ENCODE measurements at regions not wholly inside any gene's neighbourhood (a gene's known extent, or its start where the extent isn't known, plus 50 kb on each side); places are given as distances from the start of the nearest gene placed in this dataset.
A peak's percentile ranks its signal among the peaks of the same experiment; 100 is the strongest.

DNA sequence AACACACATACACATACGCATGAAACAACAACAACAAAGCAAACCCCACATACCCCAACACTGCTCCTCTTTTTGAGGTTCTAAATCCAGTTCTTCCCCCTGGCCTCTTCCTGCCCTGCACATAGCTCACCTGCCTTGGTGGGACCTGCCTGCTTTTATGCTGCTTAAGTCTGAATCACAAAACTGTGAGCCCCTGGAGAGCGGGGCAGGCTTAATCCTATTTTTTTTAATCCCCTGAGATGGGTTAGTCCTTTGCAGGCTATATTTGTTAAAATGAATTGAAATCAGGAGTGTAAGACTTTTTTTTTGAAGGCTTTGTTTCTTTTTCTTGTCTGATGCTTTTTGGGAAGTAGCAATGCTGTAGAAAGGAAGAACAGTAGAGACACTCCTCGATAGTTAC, 84.6 kb upstream of the MAX start:
- no peak for DNase-seq

DNA sequence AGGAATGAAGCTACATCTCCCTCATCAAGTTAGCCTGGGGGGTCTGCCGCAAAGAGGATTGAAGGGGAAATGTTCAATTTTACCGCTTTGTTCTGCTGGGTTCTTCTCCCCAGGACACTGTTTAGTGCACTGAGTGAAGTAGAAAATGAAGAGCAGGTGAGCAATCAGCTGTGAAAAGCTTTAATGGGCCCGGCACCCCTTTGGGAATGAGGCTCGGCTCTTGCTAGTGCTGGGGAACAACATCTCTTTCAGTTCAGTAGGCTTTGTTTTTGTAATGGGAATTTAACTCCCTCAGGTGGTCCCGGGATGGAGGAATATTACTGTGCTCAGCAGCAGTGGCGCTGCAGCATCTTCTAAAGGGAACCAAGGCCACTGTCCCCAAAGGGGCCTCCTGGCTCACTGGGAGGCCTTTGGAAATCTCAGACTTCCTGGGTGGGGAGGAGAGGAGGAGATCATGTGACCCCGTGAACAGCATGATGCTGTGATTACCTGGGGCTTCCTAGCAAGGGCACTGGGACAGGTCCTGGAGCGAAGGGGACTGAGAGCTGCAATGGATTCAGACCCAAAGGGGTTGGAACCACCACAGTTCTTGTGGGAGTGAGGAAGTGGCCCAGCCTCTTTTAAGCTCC, 85.2 kb upstream of the MAX start:
- no peak for DNase-seq

DNA sequence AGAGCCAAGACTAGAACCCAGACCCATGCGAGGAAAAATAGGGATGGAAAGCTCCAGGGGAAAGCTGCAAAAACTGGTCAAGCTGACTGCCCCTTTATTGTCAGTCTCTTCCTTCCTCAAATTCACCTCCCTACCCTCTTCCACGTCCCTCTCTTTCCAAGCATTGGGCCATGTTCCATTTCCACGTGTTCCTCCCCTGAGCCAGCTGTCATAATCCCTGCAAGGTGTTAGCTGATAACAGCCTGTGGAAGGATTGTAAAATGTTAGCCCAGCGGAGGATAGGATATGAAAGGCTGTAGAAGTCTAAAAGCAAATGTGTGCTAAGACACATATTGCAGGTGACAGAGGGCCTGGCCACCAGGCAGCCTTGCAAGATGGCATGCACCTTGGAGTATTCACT, 88.0 kb upstream of the MAX start:
- DNase-seq: no peak

DNA sequence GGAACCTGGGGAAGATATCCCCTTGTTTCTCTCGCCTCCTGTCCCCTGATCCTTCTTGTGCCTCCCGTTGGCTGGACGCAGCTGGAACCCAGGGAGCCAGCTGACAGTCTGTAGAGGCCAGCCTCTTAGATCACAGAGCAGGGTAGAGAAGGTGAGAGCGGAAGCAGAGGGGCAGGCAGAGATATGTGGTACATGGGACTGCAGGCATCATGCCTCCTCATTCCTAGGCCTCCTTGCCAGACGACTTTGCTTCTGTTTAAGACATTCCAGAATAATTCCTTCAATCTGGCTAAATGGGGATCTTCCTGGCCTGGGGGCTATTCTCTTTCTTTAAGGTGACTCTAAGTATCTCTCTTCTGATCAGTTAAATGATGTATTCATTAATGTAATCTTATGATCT, 89.4 kb upstream of the MAX start:
- DNase-seq: no peak

DNA sequence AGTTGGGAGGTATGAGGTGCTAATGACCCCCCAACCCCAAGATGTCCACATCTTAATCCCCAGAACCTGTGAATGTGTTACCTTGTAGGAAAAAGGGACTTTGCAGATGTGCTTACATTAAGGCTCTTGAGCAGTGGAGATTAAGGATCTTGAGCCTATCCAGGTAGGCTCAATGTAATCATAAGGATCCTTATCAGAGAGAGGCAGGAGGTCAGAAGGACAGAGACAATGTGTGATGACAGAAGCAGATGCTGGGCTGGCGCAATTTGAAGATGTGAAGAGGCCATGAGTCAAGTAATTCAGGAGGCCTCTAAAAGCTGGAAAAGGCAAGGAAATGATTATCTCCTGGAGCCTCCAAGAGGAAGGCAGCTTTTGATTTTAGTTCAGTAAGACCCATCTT, 90.4 kb upstream of the MAX start:
- DNase-seq: no peak

DNA sequence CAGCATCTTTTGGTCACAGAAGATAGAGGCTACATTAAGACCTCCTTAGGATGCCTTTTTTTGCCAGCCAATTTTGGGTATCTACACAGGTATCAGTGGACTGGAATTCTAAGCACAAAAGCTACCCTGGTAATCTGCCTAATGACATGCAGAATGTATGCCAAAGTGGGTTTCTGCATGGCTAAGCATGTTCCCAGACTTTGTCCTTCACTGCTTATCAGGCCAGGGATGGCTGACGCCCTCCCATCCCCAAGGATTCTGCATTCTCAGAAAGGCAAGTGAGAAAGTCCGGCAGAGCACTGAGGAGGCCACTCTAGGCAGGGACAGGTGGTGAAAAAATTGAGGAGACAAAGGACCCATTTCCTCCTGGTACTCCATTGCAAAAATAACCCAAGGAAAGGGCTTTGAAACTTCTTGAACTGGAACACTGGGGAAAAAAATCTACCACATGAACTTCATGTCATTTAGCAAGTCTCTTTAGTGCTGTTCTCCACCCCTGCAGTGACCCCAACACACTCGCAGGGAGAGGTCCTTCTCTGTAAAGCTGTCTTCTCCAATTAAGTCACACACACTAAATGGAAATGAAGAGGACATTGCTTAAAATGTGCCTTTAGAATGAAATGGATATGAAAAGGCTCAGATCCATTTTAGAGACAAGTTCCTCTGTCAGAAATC, 91.7 kb upstream of the MAX start:
- no peak for DNase-seq

DNA sequence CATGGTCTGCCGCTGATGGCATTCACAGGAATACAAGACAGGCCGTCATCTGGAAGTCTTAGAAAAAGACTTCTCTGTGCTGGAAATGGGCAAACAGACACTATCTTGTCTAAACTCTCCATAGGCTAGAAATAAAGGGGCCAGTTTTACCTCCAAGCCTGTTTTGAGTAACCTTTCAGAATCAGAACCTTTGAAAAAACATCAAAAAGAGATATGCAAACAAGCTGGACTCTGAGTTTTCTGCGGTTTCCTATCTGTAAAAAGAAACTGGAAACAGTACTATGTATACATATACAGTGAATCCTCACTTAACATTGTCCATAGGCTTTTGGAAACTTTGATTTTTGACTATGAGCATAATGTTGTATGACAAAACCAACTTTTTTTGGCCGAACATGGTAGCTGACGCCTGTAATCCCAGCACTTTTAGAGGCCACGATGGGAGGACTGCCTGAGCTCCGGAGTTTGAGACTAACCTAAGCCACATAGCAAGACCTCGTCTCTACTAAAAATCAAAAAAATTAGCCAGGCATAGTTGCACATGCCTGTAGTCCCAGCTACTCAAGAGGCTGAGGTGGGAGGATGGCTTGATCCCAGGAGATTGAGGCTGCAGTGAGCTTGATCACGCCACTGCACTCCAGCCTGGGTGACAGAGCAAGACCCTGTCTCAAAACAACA, 92.9 kb upstream of the MAX start:
- no peak for DNase-seq

DNA sequence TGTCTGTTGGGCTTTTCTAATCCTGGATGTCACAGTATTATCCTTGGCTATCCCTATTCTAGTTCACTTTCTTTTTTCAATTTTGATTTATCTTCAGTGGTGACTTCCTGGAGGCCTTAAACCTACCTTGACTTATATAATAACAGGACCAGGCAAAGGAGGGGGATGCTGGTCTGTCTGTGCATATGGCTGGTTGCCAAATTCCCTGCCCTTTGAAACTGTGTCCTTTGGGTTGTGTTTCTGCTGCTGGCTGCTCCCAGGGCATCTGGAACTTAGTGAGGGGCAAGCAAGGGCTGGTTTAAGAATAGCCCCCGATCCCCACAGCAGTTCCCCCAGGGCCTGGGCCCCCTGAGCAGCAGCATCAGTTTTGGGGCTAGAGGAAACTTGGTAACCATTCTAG, 96.0 kb upstream of the MAX start:
- no peak for DNase-seq

DNA sequence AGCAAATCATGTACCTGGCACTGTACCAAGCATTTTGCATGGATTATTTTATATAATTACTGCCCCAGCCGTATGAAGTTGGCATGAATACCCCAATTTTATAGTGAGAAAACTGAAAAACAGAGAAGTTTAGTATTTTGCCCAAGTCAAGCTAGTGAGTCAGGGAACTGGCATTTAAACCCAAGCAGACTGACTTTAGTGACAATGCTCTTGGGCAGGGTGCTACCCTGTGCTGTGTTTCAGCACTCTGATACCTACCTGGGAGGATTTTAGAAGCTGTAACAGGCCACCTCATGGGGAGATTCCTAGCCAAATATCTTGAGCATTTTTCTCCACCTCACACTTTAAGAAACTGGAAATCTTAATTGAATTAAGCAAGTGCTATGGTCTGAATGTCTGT, 98.1 kb upstream of the MAX start:
- no peak for DNase-seq

DNA sequence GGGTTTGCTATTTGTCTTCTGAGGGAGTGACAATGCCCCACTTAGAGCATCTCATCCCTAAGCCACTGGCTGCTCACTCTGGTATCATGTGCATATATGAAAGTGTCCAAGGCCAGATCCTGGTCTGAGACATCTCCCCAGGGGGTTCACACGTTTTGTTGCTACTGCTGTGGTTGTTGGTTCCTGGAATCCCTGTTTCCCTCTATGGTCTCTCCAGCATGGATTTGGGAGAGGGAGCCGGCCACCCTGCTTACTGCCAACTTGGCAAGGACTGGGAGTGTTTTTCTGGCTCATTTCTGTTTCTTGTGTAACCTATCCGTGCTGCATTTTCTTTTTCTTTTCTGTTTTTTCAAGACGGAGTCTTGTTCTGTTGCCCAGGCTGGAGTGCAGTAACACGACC, 101.3 kb upstream of the MAX start:
- no peak for DNase-seq

DNA sequence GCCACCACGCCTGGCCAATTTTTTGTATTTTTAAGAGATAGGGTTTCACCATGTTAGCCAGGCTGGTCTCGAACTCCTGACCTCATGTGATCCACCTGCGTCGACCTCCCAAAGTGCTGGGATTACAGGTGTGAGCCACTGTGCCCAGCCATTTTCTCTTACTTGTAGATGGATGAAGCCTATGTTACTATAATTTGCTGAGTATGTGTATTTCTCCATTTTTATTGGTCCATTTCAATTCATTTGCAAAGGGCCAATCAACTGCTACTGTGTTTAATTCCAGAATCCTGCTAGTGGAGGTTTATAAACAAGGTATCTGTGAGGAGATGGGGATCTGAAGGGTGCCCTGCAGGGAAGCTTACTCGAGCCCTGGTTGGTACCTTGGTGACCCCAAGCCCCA, 101.7 kb upstream of the MAX start:
- DNase-seq: no peak

DNA sequence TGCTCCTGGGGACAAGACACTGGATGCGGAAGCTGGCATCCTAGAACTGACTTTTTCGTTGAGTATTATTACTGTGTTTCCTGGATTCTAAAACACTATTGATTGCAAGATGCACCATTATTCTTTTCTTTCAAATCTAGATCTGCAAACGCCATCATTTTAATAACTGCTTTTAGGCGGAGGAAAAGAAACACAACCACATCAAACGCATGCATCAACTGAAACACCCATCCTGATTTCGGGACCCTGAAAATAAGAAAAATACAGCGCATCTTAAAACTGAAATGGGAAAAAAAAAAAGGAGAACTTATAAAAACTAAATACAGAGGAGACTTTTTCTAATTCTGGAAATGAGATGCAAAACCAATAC, 103.7 kb upstream of the MAX start:
- no peak for DNase-seq

DNA sequence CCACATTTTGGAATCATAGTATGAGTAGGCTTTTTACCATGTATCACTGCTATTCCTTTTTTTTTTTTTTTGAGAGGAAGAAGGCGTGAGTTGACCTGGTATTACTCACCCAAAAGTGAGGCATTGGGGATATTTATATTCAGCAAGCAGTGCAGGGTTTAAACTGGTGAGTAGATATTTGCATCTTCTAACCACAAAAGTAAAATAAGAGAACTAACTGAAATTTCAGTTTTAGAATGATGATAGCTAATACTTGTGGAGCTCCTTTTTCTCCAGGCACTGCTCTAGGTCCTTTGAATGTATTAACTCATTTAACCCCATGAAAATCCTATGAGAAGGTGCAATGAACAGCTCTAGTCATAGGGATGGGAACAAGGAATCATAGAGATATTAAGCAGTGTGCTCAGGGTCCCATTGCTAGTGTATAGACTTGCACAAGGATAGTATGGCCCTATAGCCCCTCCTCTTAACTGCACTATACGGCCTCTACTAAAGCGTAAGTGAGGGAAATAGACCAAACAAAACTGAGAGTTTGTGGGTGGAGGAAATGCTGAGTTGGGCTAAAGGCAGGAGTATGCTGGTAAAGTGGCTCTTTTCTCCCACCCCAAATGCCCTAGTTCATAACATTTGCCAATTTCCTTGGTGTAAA, 104.3 kb upstream of the MAX start:
- peak; percentile 49 for DNase-seq

DNA sequence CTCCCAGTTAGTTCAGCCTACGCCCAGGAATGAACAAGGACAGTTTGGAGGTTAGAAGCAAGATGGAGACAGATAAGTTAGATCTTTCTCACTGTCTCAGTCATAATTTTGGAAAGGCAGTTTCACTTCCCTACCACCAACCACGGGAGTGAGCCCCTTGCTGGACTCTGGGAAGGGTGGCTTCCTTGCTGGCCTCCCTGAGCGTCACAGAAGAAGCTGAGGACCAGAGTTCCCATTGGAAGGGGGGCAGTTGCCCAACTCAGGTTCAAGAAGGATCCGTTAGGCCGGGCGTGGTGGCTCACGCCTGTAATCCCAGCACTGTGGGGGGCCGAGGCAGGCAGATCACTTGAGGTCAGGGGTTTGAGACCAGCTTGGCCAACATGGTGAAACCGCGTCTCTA, 106.2 kb upstream of the MAX start:
- DNase-seq: no peak

DNA sequence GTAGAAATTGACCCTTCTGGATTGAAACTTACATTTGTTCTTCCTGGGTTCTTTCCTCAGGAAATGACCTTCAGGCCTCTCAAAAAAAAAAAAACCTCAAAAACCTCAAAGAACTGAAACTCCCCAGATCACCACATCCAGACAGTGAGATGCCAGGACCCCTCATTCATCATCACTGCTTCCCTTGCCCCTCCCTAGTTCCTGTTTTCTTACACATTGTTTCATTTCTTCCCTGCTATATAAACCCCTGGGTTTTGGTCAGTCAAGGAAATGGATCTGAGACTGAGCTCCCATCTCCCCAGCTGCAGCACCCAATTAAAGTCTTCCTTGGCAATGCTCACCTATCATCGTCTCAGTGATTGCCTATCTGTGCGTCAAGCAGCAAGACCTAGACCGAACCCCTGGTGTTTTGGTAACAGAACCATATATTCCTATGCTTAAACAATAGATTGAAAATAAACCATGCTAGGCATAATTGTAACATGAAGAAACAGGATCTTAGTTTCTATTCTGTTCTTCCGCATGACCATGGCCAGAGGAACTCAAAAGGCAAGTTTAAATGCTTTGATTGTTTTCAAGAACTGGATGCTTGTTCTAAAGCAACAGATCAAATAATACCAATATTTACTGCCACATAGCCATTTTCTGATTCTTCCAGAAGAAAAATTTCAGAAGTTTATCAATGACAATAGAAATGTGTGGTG, 108.0 kb upstream of the MAX start:
- peak; percentile 85 for DNase-seq

DNA sequence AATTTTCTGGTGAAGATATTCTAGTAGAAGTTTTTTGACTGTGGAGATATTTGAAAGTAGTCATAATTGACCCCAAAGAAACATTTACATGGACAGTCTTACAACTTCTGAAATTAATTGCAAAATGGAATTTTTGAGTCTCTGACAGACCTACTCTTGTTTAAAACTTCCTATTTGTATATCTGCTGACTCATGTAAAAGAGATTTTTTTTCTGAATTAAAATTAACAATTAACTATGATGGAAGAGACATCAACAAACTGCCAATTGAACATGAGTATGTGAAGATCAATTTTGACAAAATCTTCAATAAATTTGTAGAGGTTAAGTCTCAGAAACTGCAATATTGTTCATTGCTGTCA, 108.5 kb upstream of the MAX start:
- no peak for DNase-seq

DNA sequence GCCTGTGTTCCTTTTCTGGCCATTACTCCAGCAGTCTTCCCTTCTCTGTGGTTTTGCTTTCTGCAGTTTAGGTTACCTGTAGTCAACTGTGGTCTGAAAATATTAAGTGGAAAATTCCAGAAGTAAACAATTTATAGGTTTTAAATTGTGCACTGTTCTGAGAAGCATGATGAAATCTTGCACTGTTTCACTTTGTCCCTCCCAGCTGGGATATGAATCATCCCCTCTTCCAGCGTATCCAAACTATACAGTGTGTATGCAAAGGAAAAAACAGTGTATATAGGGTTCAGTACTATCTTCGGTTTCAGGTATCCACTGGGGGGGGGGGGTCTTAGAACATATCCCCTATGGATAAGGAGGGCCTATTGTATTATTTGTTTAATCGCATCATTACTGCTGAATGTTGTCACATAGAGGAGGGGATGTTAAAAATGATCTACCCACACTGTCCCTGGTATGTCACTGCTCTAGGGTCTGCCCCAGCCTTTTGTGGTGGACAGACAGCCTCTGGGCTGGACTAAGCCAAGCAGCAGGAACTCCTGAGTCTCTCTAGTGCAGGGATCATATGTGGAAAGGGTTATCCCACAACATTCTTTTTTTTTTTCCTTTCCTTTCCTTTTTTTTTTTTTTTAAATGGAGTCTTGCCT, 109.1 kb upstream of the MAX start:
- no peak for DNase-seq

DNA sequence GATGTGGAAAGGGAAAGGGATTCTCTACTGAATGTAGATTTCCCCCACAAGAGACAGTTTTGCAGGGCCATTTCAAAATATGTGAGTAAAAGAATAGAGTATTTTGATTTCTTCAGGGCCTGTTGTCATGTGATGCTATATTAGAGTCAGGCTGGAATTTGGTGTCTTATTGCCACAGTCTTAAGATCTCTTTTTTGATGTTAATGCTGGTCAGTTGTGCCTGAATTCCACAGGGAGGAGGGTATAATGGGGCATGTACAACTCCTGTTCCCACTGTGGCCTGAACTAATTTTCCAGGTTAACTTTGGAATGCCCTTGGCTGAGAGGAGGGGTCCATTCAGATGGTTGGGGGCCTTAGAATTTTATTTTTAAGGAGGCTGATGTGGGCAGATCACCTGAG, 111.0 kb upstream of the MAX start:
- no peak for DNase-seq

DNA sequence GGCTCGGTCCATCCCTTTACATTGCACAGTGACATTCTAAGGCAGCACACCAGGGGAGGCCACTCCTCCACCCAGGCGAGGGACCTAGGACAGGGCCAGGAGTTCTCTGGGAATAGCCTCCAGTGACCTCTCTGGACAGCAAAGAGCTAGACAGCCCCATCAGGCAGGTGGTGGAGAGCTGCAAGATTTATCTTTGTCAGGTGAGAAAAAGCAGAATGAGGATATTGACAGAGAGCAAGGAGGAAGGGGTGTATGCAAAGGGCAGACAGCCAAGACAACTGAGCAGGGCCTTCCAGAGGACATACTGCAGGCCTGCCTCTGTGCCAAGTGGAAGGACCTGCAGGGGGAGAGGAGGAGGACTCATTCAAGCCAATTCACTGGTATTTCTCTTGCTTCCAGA, 112.4 kb upstream of the MAX start:
- no peak for DNase-seq

DNA sequence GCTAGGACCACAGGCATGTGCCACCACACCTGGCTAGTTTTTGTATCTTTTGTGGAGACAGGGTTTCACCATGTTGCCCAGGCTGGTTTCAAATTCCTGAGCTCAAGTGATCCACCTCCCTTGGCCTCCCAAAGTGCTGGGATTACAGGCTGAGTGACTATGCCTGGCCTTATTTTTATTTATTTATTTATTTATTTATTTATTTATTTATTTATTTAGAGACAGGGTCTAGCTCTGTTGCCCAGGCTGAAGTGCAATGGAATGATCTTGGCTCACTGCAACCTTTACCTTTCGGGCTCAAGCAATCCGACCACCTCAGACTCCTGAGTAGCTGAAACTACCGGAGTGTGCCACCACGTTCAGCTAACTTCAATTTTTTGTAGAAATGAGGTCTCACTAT, 117.0 kb upstream of the MAX start:
- no peak for DNase-seq

DNA sequence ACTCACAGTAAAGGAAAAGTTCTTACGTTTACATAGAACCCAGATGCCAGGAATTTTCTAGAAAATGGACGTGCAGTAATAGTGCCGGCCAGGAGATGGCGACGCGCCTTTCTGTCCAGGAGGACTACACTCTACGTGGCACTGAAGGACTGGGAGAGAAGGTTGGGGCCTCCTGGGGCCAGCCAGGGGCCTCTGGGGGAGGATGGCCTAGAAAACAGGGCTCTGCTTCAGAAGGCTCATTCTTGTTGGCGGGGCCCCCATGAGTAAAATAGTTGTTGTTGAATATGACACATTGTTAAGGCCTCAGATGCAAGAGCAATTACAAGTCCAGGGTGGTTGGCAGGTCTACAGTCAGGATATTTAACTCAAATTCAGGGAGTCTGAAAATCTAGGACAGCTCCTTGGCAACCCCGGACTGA, 120.1 kb upstream of the MAX start:
- DNase-seq: peak; percentile 75

DNA sequence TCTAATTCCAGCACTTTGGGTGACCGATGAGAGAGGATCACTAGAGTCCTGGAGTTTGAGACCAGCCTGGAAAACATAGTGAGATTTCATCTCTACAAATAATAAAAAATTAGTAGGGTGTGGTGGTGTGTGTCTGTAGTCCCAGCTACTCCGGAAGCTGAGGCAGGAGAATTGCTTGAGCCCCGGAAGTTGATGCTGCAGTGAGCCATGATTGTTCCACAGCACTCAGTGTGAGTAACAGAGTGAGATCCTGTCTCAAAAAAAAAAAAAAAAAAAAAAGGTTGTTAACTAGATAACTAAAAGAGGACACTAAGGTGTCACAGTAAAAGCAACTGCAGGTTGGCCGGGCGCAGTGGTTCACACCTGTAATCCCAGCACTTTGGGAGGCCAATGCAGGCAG, 121.3 kb upstream of the MAX start:
- no peak for DNase-seq

DNA sequence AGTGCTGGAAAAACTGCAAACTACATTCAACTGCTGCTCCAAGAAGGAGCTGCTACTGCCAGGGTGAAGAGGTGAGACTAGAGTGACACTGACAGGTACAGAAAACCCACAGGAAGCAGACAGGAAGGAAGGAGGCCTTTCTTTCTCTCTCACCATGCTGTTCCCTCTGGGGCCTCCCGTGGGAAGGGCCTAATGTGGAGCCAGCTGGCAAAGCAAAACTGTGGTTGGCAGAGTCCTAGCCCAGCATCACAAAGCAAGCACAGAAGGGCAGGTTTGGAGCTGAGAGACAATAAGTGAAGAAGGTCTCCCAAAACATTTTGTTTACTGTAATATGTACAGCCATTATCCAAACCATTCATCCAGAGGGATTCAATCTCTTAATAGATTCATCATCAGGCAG, 122.5 kb upstream of the MAX start:
- no peak for DNase-seq

All from hematopoietic multipotent progenitor cell treated with erythropoietin and hydrocortisone succinate and interleukin-3 and kit ligand, for 4 days (in vitro differentiated cells).